ENCODE measurements at regions not wholly inside any gene's neighbourhood (a gene's known extent, or its start where the extent isn't known, plus 50 kb on each side); places are given as distances from the start of the nearest gene placed in this dataset.

DNA sequence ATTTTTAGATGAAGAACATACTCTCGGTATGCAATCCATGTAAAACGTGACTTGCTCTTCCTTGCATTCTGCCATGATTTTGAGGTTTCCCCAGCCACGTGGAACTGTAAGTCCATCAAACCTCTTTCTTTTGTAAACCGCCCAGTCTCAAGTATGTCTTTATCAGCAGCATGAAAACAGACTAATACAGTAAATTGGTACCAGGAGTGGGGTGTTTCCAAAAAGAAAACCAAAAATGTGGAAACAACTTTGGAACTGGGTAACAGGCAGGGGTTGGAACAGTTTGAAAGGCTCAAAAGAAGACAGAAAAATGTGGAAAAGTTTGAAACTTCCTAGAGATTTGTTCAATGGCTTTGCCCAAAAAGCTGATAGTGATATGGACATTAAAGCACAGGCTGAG lies 1957.9 kb downstream of the SUCLG1 start:
- Mint-ChIP-seq H3K27ac (no peak overlapping the region), H3K27me3 (ENCODE audit: low read depth in 3 of 3) (peaks cover 0 to 2% (median 0%) of the 10 kb centered on the region in 3 donors), H3K36me3 (peaks cover 0 to 3% (median 3%) of the 10 kb centered on the region in 3 donors), H3K9me3 (peaks cover 20 to 67% (median 42%) of the 10 kb centered on the region in 6 donors), H3K4me1 (no peaks in the 10 kb centered on the region), H3K4me3 (no peak overlapping the region)
- DNase-seq = no peak

DNA sequence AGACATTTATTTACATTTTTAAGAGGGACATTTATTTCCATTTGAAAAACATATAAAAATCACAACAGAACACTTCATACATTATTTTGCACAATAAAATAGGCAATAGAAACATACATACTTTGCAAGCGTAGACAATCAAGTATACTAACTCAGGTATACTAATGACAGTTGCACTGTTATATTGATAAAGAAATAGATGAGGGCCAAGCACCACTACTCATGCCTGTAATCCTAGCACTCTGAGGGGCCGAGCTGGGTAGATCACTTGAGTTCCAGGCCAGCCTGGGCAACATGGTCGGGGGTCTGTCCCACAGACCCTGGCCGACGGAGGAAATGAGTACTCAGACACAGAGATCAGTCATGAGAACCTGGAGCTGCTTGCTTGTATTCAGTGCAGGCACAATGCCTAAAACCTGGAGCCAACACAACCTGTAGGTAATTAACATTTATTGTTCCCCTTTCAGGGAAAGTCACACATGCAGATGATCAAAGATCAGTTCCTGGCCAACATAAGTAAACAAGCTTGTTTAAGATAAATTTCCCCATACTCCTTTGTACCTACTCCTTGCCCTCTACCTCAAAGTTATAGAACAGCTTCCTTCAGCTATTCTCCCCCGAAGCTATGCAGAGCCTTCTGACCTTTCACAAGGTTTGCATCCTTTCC lies 1960.2 kb downstream of the SUCLG1 start:
- H3K4me1 Mint-ChIP-seq = no peaks in the 10 kb centered on the region
- DNase-seq = no peak
- no peak overlapping the region for H3K27ac Mint-ChIP-seq
- H3K9me3 Mint-ChIP-seq = peaks cover 20 to 66% (median 40%) of the 10 kb centered on the region in 6 donors
- H3K36me3 Mint-ChIP-seq = peaks cover 0 to 3% (median 3%) of the 10 kb centered on the region in 3 donors
- no peak overlapping the region for H3K4me3 Mint-ChIP-seq
- peaks cover 0 to 2% (median 0%) of the 10 kb centered on the region in 3 donors for H3K27me3 Mint-ChIP-seq (ENCODE audit: low read depth in 3 of 3)

DNA sequence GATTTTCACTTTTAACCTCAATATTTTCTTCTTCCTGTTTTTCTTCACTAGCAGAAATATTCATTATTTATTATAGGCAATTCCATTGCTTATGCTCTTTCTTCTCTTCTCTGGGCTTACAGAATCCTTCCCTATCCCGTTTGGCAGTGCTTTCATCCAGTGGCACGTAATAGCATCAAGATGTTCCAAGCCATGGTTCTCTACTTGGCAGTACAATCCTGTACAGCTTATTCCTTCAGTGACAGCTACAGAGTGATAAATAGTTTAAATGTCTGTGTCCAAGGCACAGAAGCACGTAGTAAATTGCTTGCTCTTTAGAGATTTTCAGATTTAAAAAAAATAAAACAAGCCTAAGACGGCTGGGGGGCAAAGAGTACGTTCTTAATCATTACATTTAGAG lies 1964.3 kb downstream of the SUCLG1 start:
- no peak for DNase-seq
- H3K27ac Mint-ChIP-seq = no peak overlapping the region
- no peaks in the 10 kb centered on the region for H3K4me1 Mint-ChIP-seq
- H3K27me3 Mint-ChIP-seq (ENCODE audit: low read depth in 3 of 3) = peaks cover 0 to 2% (median 0%) of the 10 kb centered on the region in 3 donors
- no peak overlapping the region for H3K4me3 Mint-ChIP-seq
- H3K9me3 Mint-ChIP-seq = peaks cover 11 to 41% (median 21%) of the 10 kb centered on the region in 6 donors
- H3K36me3 Mint-ChIP-seq = peaks cover 0 to 3% (median 0%) of the 10 kb centered on the region in 3 donors

DNA sequence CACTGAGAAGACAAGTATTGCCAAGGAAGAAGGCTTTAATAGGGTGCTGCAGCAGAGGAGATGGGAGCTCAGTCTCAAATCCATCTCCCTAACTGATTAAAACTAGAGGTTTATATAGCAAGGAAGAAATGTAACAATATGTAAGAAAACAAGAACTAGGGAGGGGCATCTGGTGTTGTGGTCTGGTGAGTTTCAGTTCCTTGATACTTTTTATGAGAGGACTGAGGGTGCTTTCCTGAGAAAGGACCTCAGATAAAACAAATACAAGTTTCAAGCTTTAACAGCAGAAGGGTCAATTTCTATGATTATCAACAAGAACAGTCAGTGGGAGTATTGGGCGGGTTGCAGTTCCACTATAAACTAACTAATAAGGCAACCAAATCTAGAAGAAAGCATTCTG lies 1967.5 kb downstream of the SUCLG1 start:
- H3K9me3 Mint-ChIP-seq = peaks cover 7 to 42% (median 11%) of the 10 kb centered on the region in 6 donors

DNA sequence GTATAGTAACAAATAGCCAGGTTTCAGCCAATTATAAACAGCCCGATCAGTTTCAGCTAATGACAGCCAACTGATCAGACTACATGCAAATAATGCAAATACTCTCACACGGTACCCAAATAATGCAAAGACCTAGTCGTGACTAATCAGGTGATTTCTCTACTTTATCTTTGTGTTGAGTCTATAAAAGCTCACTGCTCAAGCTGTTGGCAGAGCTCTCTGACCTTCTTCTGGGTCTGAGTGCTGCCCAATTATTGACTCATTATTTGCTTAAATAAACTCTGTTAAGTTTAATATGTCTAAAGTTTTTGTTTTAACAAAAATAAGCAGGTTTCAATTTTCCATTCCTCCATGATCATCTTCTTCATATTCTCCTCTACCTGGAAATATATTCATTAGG lies 1971.7 kb downstream of the SUCLG1 start:
- no peak for DNase-seq
- H3K27ac Mint-ChIP-seq = no peak overlapping the region
- H3K27me3 Mint-ChIP-seq (ENCODE audit: low read depth in 3 of 3) = peaks cover 0 to 2% (median 2%) of the 10 kb centered on the region in 3 donors
- H3K4me1 Mint-ChIP-seq = no peaks in the 10 kb centered on the region
- peaks cover 2 to 40% (median 14%) of the 10 kb centered on the region in 6 donors for H3K9me3 Mint-ChIP-seq
- no peak overlapping the region for H3K4me3 Mint-ChIP-seq
- H3K36me3 Mint-ChIP-seq = no peaks in the 10 kb centered on the region

More for the DNA sequence above, 1967.5 kb downstream of the SUCLG1 start:
- Mint-ChIP-seq H3K27me3 (ENCODE audit: low read depth in 3 of 3) (peaks cover 0 to 2% (median 0%) of the 10 kb centered on the region in 3 donors), H3K27ac (no peak overlapping the region), H3K4me3 (no peak overlapping the region), H3K36me3 (no peaks in the 10 kb centered on the region), H3K4me1 (no peaks in the 10 kb centered on the region)
- no peak for DNase-seq

DNA sequence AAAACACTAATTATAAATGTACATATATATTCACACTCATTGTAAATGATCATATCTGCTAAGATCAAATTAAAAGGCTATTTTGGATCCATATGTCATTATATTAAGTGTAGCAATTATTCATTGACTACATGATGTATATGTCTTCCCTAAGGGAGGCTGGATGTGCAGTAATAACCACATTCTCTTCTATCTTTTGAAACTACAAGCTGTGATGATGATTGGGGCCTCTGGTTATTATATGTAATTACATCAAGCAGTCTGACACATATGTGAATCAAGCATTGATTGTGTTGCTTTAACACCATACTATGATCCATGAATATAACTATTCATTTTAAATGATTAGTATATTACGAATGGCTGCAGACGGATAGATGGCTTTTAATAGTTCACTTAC lies 1973.4 kb downstream of the SUCLG1 start:
- peaks cover 2 to 41% (median 12%) of the 10 kb centered on the region in 6 donors for H3K9me3 Mint-ChIP-seq
- H3K4me1 Mint-ChIP-seq = no peaks in the 10 kb centered on the region
- no peaks in the 10 kb centered on the region for H3K36me3 Mint-ChIP-seq

DNA sequence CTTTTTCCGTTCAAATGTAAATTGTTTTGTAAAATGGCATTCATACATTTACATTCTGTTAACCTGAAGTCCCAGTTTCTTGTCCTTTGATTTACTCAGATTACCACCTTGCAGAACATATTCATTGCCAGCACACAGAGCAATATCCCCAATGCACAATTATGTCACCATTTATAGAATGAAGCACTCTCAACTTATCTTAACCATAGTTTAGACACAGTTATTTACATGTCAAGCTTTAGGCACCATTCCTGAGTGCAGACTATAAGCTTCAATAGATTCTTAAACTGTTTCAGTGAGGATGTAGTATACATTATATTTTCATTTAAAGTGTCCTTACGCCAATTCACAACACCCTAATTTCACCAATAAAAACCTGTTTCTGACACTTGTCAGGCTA lies 1977.9 kb downstream of the SUCLG1 start:
- H3K4me3 Mint-ChIP-seq = no peak overlapping the region
- no peaks in the 10 kb centered on the region for H3K4me1 Mint-ChIP-seq
- peaks cover 0 to 2% (median 0%) of the 10 kb centered on the region in 3 donors for H3K27me3 Mint-ChIP-seq (ENCODE audit: low read depth in 3 of 3)
- H3K9me3 Mint-ChIP-seq = peaks cover 2 to 41% (median 19%) of the 10 kb centered on the region in 6 donors
- no peak for DNase-seq
- H3K36me3 Mint-ChIP-seq = no peaks in the 10 kb centered on the region
- no peak overlapping the region for H3K27ac Mint-ChIP-seq

More for the DNA sequence above, 1973.4 kb downstream of the SUCLG1 start:
- Mint-ChIP-seq H3K27me3 (ENCODE audit: low read depth in 3 of 3) (peaks cover 0 to 2% (median 2%) of the 10 kb centered on the region in 3 donors), H3K27ac (no peak overlapping the region), H3K4me3 (no peak overlapping the region)
- no peak for DNase-seq

DNA sequence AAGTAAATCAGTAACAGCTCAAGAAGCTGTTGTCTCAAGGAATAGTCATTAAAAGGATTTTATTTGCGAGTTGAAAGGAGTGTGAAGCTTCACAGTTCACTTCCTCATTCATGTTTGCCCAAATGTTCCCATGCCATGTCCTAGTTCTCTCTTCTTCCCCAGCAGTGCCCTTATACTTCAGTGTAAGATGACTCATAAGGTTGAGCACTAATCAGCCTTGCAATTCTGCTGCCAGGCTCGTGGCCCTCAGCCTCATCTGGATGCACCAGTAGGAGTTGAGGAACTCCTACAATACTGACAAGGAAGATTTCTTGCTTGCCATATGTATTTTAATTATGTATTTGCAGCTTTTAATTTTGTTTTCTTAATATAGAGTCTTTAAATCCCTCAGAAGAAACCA lies 1980.4 kb downstream of the SUCLG1 start:
- no peak overlapping the region for H3K4me3 Mint-ChIP-seq
- DNase-seq = no peak
- H3K27ac Mint-ChIP-seq = no peak overlapping the region
- H3K9me3 Mint-ChIP-seq = peaks cover 4 to 39% (median 24%) of the 10 kb centered on the region in 6 donors
- peaks cover 0 to 2% (median 0%) of the 10 kb centered on the region in 3 donors for H3K27me3 Mint-ChIP-seq (ENCODE audit: low read depth in 3 of 3)
- H3K4me1 Mint-ChIP-seq = no peaks in the 10 kb centered on the region
- no peaks in the 10 kb centered on the region for H3K36me3 Mint-ChIP-seq

DNA sequence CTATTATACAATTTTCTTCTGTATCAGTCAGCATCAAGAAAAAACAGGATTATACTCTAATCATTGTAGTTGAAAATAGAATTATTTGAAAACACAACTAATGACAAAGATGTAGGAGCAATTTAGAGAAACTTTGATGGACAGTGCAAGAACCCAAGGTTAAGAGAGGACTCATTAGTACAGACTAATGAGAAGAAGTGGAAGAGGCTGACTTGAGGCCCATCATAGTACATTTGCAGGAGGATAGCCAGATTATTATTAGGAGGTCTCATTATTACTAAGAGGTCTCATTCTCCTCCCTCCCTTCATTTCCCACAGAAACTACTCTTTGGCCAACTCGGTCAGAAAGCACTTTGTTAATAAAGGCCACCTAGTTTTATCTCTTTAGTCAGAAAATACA lies 1983.0 kb downstream of the SUCLG1 start:
- Mint-ChIP-seq H3K4me3 (no peak overlapping the region), H3K27ac (no peak overlapping the region), H3K4me1 (no peaks in the 10 kb centered on the region), H3K27me3 (ENCODE audit: low read depth in 3 of 3) (no peaks in the 10 kb centered on the region), H3K9me3 (peaks cover 9 to 47% (median 22%) of the 10 kb centered on the region in 6 donors), H3K36me3 (no peaks in the 10 kb centered on the region)
- DNase-seq = no peak

DNA sequence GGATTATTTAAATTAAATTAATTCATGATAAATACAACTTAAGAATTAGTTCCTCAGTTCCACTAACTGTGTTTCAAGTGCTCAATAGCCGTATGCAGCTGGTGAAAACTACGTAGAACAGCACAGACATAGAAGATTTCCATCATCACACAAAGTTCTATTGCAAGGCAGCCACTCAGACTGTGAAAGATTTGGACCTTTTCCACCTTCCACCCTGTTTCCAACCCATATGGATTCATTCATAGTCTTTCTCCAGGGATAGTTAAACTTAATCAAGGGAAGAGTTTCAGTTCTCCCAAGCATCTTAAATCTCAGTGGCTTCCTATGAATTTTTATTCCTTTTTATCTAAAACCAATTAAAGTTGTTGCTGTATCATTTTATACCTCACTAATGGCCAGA lies 2030.8 kb downstream of the SUCLG1 start:
- no peak overlapping the region for H3K4me3 Mint-ChIP-seq

DNA sequence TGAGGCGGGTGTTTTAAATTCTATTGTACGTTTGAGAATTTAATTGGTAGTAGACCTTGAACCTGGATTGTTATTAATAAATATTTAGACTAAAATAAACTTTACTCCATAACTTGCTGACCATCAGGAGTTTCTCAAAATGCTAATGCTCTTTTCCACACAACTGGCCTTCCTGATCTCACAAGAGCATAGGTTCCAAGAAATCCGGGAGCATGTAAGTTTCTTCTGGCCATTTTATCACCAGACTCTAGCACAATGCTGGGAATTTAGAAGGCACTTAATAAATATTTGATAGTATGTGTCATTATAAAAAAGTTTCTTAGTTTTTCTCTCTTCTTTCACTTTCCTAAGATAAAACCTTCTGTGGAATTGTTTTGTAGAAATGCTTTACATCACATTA lies 2047.1 kb downstream of the SUCLG1 start:
- no peak overlapping the region for H3K4me3 Mint-ChIP-seq
- H3K36me3 Mint-ChIP-seq = no peaks in the 10 kb centered on the region
- no peak overlapping the region for H3K27ac Mint-ChIP-seq
- no peak for DNase-seq
- peaks cover 0 to 2% (median 0%) of the 10 kb centered on the region in 3 donors for H3K27me3 Mint-ChIP-seq (ENCODE audit: low read depth in 3 of 3)
- no peaks in the 10 kb centered on the region for H3K4me1 Mint-ChIP-seq
- H3K9me3 Mint-ChIP-seq = peaks cover 7 to 49% (median 21%) of the 10 kb centered on the region in 6 donors

More for the DNA sequence above, 2030.8 kb downstream of the SUCLG1 start:
- peaks cover 9 to 48% (median 17%) of the 10 kb centered on the region in 6 donors for H3K9me3 Mint-ChIP-seq
- H3K27me3 Mint-ChIP-seq (ENCODE audit: low read depth in 3 of 3) = peaks cover 0 to 1% (median 0%) of the 10 kb centered on the region in 3 donors
- DNase-seq = no peak
- H3K4me1 Mint-ChIP-seq = no peaks in the 10 kb centered on the region
- H3K27ac Mint-ChIP-seq = no peak overlapping the region
- no peaks in the 10 kb centered on the region for H3K36me3 Mint-ChIP-seq

DNA sequence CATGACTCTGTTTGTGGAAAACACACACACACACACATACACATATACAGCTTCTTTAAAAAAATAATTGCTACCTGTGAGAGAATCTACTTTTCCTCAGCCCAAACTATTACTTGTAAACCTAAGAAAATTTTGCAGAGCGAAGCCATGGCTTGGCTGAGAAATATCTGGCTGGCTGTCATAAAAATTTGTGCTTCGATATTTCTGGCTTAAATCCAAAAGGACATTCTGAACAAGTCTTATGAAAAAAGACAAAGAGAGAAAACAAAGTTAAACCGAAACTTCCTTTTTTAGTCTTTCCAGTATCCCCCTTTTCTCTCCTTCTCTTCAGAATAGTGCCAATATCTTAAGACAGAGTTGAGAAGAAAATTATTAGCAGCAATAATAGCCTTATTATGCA lies 2048.0 kb downstream of the SUCLG1 start:
- peaks cover 0 to 2% (median 0%) of the 10 kb centered on the region in 3 donors for H3K27me3 Mint-ChIP-seq (ENCODE audit: low read depth in 3 of 3)
- no peaks in the 10 kb centered on the region for H3K36me3 Mint-ChIP-seq
- no peak overlapping the region for H3K4me3 Mint-ChIP-seq
- no peak for DNase-seq
- H3K9me3 Mint-ChIP-seq = peaks cover 9 to 49% (median 20%) of the 10 kb centered on the region in 6 donors
- H3K4me1 Mint-ChIP-seq = no peaks in the 10 kb centered on the region
- H3K27ac Mint-ChIP-seq = no peak overlapping the region

DNA sequence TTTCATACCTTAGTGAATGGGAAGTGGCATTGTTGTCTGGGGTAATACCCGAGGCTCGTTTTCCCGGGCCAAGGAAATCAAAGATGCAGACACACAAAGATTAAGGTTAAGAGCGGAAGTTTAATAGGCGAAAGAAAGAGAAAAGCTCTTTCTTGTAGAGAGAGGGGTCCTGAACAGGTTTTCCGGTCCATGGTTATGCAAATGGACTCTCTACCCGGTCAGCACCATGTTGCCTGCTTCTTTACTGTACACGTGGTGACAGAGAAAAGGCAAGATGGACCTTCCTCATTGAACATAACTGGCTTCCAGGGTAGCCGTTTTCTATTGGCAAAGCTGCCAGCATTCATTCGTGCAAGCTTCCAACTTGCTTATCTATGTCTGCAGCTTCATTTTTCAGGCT lies 2063.5 kb downstream of the SUCLG1 start:
- Mint-ChIP-seq H3K27ac (no peak overlapping the region), H3K4me1 (no peaks in the 10 kb centered on the region), H3K4me3 (no peak overlapping the region), H3K27me3 (ENCODE audit: low read depth in 3 of 3) (peaks cover 0 to 2% (median 0%) of the 10 kb centered on the region in 3 donors), H3K36me3 (peaks cover 0 to 3% (median 0%) of the 10 kb centered on the region in 3 donors), H3K9me3 (peaks cover 7 to 52% (median 22%) of the 10 kb centered on the region in 6 donors)
- DNase-seq = no peak

DNA sequence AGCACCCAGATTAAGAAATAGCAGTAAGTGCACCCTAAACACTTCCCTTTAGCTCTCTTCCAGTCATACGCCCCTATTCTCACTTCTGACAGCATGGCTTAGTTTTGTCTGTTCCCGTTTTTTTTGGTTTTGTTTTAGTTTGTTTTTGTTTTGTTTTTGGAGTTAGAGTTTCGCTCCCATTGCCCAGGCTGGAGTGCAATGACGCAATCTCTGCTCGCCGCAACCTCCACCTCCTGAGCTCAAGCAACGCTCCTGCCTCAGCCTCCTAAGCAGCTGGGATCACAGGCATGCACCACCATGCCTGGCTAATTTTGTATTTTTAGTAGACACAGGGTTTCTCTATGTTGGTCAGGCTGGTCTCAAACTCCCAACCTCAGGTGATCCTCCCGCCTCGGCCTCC lies 2067.7 kb downstream of the SUCLG1 start:
- DNase-seq = no peak
- peaks cover 0 to 3% (median 0%) of the 10 kb centered on the region in 3 donors for H3K36me3 Mint-ChIP-seq
- peaks cover 0 to 2% (median 0%) of the 10 kb centered on the region in 3 donors for H3K27me3 Mint-ChIP-seq (ENCODE audit: low read depth in 3 of 3)
- H3K4me3 Mint-ChIP-seq = no peak overlapping the region
- H3K4me1 Mint-ChIP-seq = no peaks in the 10 kb centered on the region
- peak overlapping the region in 1 of 6 donors; percentile 22 for H3K27ac Mint-ChIP-seq
- H3K9me3 Mint-ChIP-seq = peaks cover 8 to 28% (median 17%) of the 10 kb centered on the region in 6 donors
